ENCODE measurements at regions not wholly inside any gene's neighbourhood (a gene's known extent, or its start where the extent isn't known, plus 50 kb on each side); places are given as distances from the start of the nearest gene placed in this dataset.
A peak's percentile ranks its signal among the peaks of the same experiment; 100 is the strongest.
"Not testable (repeated sequence)": the region's sequence is repeated elsewhere in the genome, so short reads cannot be mapped to it uniquely, and the experiment has no call there.

GRCh38 chr16:88237761-88238415, 144.9 kb upstream of the ZNF469 start:
- H3K36me3 ChIP-seq (replicated peaks in 1 of 2; ENCODE audit: control insufficient read depth in 2 of 2, insufficient read depth in 2 of 2, low read length in 2 of 2); H3K4me3 ChIP-seq (ENCODE audit: low read length in 2 of 2); H3K4me1 ChIP-seq (ENCODE audit: control insufficient read depth in 2 of 2, insufficient read depth in 1 of 2, low read depth in 1 of 2, low read length in 2 of 2); H3K14ac ChIP-seq (ENCODE audit: low read length); H3K23ac ChIP-seq (ENCODE audit: low read depth, low read length, poor library complexity); H2BK5ac ChIP-seq (ENCODE audit: low read length); H2AFZ ChIP-seq (ENCODE audit: low read length); H3K4me2 ChIP-seq (ENCODE audit: insufficient read depth, low read length, poor library complexity, severe bottlenecking); H2BK120ac ChIP-seq (ENCODE audit: low read depth, low read length); H3K9ac ChIP-seq (ENCODE audit: low read depth, low read length, poor library complexity); H3K4ac ChIP-seq (ENCODE audit: low read length); H3K79me1 ChIP-seq (ENCODE audit: low read depth, low read length); H2AK5ac ChIP-seq (ENCODE audit: low read depth, low read length); H4K91ac ChIP-seq (ENCODE audit: low read depth, low read length, poor library complexity); DNase-seq (ENCODE audit: low spot score); H2BK15ac ChIP-seq (ENCODE audit: low read length); H4K8ac ChIP-seq (ENCODE audit: low read depth, low read length); H2BK12ac ChIP-seq (ENCODE audit: low read length); H3K9me3 ChIP-seq (replicated peaks in 1 of 2; ENCODE audit: control insufficient read depth in 2 of 2, insufficient read depth in 1 of 2, low read depth in 1 of 2, low read length in 2 of 2); H3K27me3 ChIP-seq (ENCODE audit: control insufficient read depth in 3 of 3, insufficient read depth in 3 of 3, low read depth in 1 of 3, low read length in 3 of 3); H3K27ac ChIP-seq (replicated peaks; ENCODE audit: low read length): not testable (repeated sequence)
- peak overlapping the region; percentile 38 for H3K18ac ChIP-seq (ENCODE audit: low read length)
- no CpG with 5 or more reads among the region's 10 CpGs for WGBS, 2 donors (ENCODE audit: extremely low coverage in 2 of 2, insufficient read length in 2 of 2, insufficient replicate concordance in 1 of 2)

- H2BK15ac ChIP-seq (ENCODE audit: low read length); H3K4me3 ChIP-seq (ENCODE audit: low read length in 2 of 2); H4K91ac ChIP-seq (ENCODE audit: low read depth, low read length, poor library complexity); H3K79me1 ChIP-seq (ENCODE audit: low read depth, low read length); H3K4ac ChIP-seq (ENCODE audit: low read length); H3K9me3 ChIP-seq (replicated peaks in 1 of 2; ENCODE audit: control insufficient read depth in 2 of 2, insufficient read depth in 1 of 2, low read depth in 1 of 2, low read length in 2 of 2); H3K4me2 ChIP-seq (ENCODE audit: insufficient read depth, low read length, poor library complexity, severe bottlenecking); H3K9ac ChIP-seq (ENCODE audit: low read depth, low read length, poor library complexity); H2AK5ac ChIP-seq (ENCODE audit: low read depth, low read length); H3K18ac ChIP-seq (ENCODE audit: low read length); H3K14ac ChIP-seq (ENCODE audit: low read length); DNase-seq (ENCODE audit: low spot score); H2AFZ ChIP-seq (ENCODE audit: low read length); H3K27ac ChIP-seq (replicated peaks; ENCODE audit: low read length); H2BK120ac ChIP-seq (ENCODE audit: low read depth, low read length); H3K23ac ChIP-seq (ENCODE audit: low read depth, low read length, poor library complexity); H3K27me3 ChIP-seq (ENCODE audit: control insufficient read depth in 3 of 3, insufficient read depth in 3 of 3, low read depth in 1 of 3, low read length in 3 of 3); H2BK12ac ChIP-seq (ENCODE audit: low read length); H3K4me1 ChIP-seq (ENCODE audit: control insufficient read depth in 2 of 2, insufficient read depth in 1 of 2, low read depth in 1 of 2, low read length in 2 of 2); H4K8ac ChIP-seq (ENCODE audit: low read depth, low read length); H3K36me3 ChIP-seq (replicated peaks in 1 of 2; ENCODE audit: control insufficient read depth in 2 of 2, insufficient read depth in 2 of 2, low read length in 2 of 2); H2BK5ac ChIP-seq (ENCODE audit: low read length): not testable (repeated sequence)
- WGBS, 2 donors (ENCODE audit: extremely low coverage in 2 of 2, insufficient read length in 2 of 2, insufficient replicate concordance in 1 of 2) = no CpG with 5 or more reads among the region's 8 CpGs
These were observed 144.0 kb upstream of the ZNF469 start for GRCh38 chr16:88238732-88239274.

- H3K9me3 ChIP-seq (replicated peaks in 1 of 2; ENCODE audit: control insufficient read depth in 2 of 2, insufficient read depth in 1 of 2, low read depth in 1 of 2, low read length in 2 of 2); H3K4me1 ChIP-seq (ENCODE audit: control insufficient read depth in 2 of 2, insufficient read depth in 1 of 2, low read depth in 1 of 2, low read length in 2 of 2); H4K8ac ChIP-seq (ENCODE audit: low read depth, low read length); H2BK15ac ChIP-seq (ENCODE audit: low read length); H3K4me3 ChIP-seq (ENCODE audit: low read length in 2 of 2); H3K14ac ChIP-seq (ENCODE audit: low read length); H3K79me1 ChIP-seq (ENCODE audit: low read depth, low read length); H2BK12ac ChIP-seq (ENCODE audit: low read length); H3K27ac ChIP-seq (replicated peaks; ENCODE audit: low read length); DNase-seq (ENCODE audit: low spot score); H3K4me2 ChIP-seq (ENCODE audit: insufficient read depth, low read length, poor library complexity, severe bottlenecking); H3K23ac ChIP-seq (ENCODE audit: low read depth, low read length, poor library complexity); H3K27me3 ChIP-seq (ENCODE audit: control insufficient read depth in 3 of 3, insufficient read depth in 3 of 3, low read depth in 1 of 3, low read length in 3 of 3); H4K91ac ChIP-seq (ENCODE audit: low read depth, low read length, poor library complexity); H2AK5ac ChIP-seq (ENCODE audit: low read depth, low read length); H3K4ac ChIP-seq (ENCODE audit: low read length); H2AFZ ChIP-seq (ENCODE audit: low read length); H3K36me3 ChIP-seq (replicated peaks in 1 of 2; ENCODE audit: control insufficient read depth in 2 of 2, insufficient read depth in 2 of 2, low read length in 2 of 2); H3K18ac ChIP-seq (ENCODE audit: low read length); H3K9ac ChIP-seq (ENCODE audit: low read depth, low read length, poor library complexity); H2BK5ac ChIP-seq (ENCODE audit: low read length); H2BK120ac ChIP-seq (ENCODE audit: low read depth, low read length): not testable (repeated sequence)
- no CpG with 5 or more reads among the region's 8 CpGs for WGBS, 2 donors (ENCODE audit: extremely low coverage in 2 of 2, insufficient read length in 2 of 2, insufficient replicate concordance in 1 of 2)
These were observed 142.6 kb upstream of the ZNF469 start for GRCh38 chr16:88240118-88240517.

GRCh38 chr16:88240776-88241175, 142.0 kb upstream of the ZNF469 start:
- no CpG with 5 or more reads among the region's 11 CpGs for WGBS, 2 donors (ENCODE audit: extremely low coverage in 2 of 2, insufficient read length in 2 of 2, insufficient replicate concordance in 1 of 2)

More at GRCh38 chr16:88240776-88241175, 142.0 kb upstream of the ZNF469 start:
- Histone ChIP-seq H4K8ac (ENCODE audit: low read depth, low read length) (peak overlapping the region; percentile 43), H3K18ac (ENCODE audit: low read length) (peak overlapping the region; percentile 76)
- not testable (repeated sequence) for H2BK15ac ChIP-seq (ENCODE audit: low read length); H3K27me3 ChIP-seq (ENCODE audit: control insufficient read depth in 3 of 3, insufficient read depth in 3 of 3, low read depth in 1 of 3, low read length in 3 of 3); H3K4me3 ChIP-seq (ENCODE audit: low read length in 2 of 2); H3K9ac ChIP-seq (ENCODE audit: low read depth, low read length, poor library complexity); H3K27ac ChIP-seq (replicated peaks; ENCODE audit: low read length); H3K4me1 ChIP-seq (ENCODE audit: control insufficient read depth in 2 of 2, insufficient read depth in 1 of 2, low read depth in 1 of 2, low read length in 2 of 2); H2AK5ac ChIP-seq (ENCODE audit: low read depth, low read length); H3K4ac ChIP-seq (ENCODE audit: low read length); H2BK12ac ChIP-seq (ENCODE audit: low read length); H3K4me2 ChIP-seq (ENCODE audit: insufficient read depth, low read length, poor library complexity, severe bottlenecking); DNase-seq (ENCODE audit: low spot score); H3K14ac ChIP-seq (ENCODE audit: low read length); H3K36me3 ChIP-seq (replicated peaks in 1 of 2; ENCODE audit: control insufficient read depth in 2 of 2, insufficient read depth in 2 of 2, low read length in 2 of 2); H3K23ac ChIP-seq (ENCODE audit: low read depth, low read length, poor library complexity); H4K91ac ChIP-seq (ENCODE audit: low read depth, low read length, poor library complexity); H2BK120ac ChIP-seq (ENCODE audit: low read depth, low read length); H2BK5ac ChIP-seq (ENCODE audit: low read length); H3K9me3 ChIP-seq (replicated peaks in 1 of 2; ENCODE audit: control insufficient read depth in 2 of 2, insufficient read depth in 1 of 2, low read depth in 1 of 2, low read length in 2 of 2); H2AFZ ChIP-seq (ENCODE audit: low read length); H3K79me1 ChIP-seq (ENCODE audit: low read depth, low read length)

All from neuronal stem cell (in vitro differentiated cells).